DOHH2 (cell line): ENCODE measurements at regions not wholly inside any gene's neighbourhood (a gene's known extent, or its start where the extent isn't known, plus 50 kb on each side); places are given as distances from the start of the nearest gene placed in this dataset.

Experiments used
- EZH2phosphoT487 ChIP-seq: fragments of 200-600 bp; sonication (generic); IDR thresholded peaks from 2 replicates; pipeline ENCODE4 v1.6.1; 2017; ENCODE audit warnings: borderline replicate concordance, mild to moderate bottlenecking, antibody characterized with exemption, low read length, moderate library complexity, mixed read lengths
- TF ChIP-seq, protein P1 (sequence below): fragments of 200-600 bp; sonication (generic); IDR thresholded peaks from one replicate; pipeline ENCODE4 v1.5.1; 2014; ENCODE audit warnings: antibody characterized with exemption, mild to moderate bottlenecking, low read depth, low read length; ENCODE audit not compliant: poor library complexity, severe bottlenecking

DNA sequence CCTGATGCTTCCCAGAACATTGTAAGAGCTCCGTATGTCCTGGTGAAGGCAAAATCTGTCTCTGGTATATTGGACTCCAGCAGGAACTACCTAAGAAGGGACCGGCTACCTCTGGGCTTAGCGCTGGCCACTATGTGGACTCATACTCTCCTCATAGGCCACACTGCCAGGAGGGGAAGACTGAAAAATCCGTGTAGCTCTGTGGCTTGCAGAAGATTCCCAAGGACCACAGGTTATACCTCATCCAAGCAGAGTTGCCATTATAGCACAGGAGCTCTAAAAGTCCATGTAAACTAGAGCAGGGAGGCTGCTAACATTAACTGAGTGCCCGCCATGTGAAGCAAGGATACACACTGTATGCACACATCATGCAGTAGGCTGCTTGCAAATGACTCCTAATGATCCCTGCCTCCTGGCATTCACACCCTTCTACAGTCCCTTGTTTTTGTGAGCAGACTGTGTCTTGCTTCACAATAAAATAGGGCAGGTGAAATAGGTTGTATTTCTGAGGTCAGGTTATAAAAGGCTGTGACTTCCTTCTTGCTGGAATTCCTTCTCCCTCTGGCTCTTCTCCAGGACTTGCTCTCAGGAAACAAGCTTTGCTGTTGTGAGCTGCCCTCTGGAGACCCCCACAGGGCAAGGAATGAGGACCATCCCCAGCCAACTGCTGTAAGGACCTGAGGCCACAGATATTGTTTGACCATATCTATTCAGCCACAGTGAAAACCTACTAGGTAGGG lies 192.6 kb upstream of the UBL3 start:
- TF ChIP-seq, protein P1, sequence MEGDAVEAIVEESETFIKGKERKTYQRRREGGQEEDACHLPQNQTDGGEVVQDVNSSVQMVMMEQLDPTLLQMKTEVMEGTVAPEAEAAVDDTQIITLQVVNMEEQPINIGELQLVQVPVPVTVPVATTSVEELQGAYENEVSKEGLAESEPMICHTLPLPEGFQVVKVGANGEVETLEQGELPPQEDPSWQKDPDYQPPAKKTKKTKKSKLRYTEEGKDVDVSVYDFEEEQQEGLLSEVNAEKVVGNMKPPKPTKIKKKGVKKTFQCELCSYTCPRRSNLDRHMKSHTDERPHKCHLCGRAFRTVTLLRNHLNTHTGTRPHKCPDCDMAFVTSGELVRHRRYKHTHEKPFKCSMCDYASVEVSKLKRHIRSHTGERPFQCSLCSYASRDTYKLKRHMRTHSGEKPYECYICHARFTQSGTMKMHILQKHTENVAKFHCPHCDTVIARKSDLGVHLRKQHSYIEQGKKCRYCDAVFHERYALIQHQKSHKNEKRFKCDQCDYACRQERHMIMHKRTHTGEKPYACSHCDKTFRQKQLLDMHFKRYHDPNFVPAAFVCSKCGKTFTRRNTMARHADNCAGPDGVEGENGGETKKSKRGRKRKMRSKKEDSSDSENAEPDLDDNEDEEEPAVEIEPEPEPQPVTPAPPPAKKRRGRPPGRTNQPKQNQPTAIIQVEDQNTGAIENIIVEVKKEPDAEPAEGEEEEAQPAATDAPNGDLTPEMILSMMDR = no peak
- no peak for TF ChIP-seq EZH2phosphoT487
